Parathyroid adenoma (tissue), 2 donors: ENCODE measurements at regions not wholly inside any gene's neighbourhood (a gene's known extent, or its start where the extent isn't known, plus 50 kb on each side); places are given as distances from the start of the nearest gene placed in this dataset.

Experiments
- H2AFZ ChIP-seq: fragments of 300-600 bp; sonication (generic); one replicate; pipeline ENCODE4 v1.7.0; 2017; ENCODE audit warnings: antibody characterized with exemption, mild to moderate bottlenecking
- H3K27ac ChIP-seq: fragments of 300-600 bp; sonication (generic); one replicate; pipeline ENCODE4 v1.7.0; 2017
- H3K27me3 ChIP-seq: fragments of 300-600 bp; sonication (generic); one replicate; pipeline ENCODE4 v1.7.0; 2017; ENCODE audit warnings: low read length; ENCODE audit not compliant: control insufficient read depth, insufficient read depth
- H3K36me3 ChIP-seq: fragments of 300-600 bp; sonication (generic); one replicate; pipeline ENCODE4 v1.7.0; 2017; ENCODE audit warnings: low read length; ENCODE audit not compliant: control insufficient read depth, insufficient read depth
- H3K4me1 ChIP-seq: fragments of 300-600 bp; sonication (generic); one replicate; pipeline ENCODE4 v1.7.0; 2017; ENCODE audit warnings: control low read depth
- H3K4me2 ChIP-seq: fragments of 300-600 bp; sonication (generic); one replicate; pipeline ENCODE4 v1.7.0; 2017; ENCODE audit warnings: low read length
- H3K4me3 ChIP-seq: fragments of 300-600 bp; sonication (generic); one replicate; pipeline ENCODE4 v1.7.0; 2017; ENCODE audit warnings: low read depth, low read length
- H3K79me2 ChIP-seq: fragments of 300-600 bp; sonication (generic); one replicate; pipeline ENCODE4 v1.7.0; 2017; ENCODE audit warnings: control low read depth
- H3K9ac ChIP-seq: fragments of 300-600 bp; sonication (generic); one replicate; pipeline ENCODE4 v1.7.0; 2017; ENCODE audit warnings: mild to moderate bottlenecking
- H3K9me3 ChIP-seq: fragments of 300-600 bp; sonication (generic); one replicate; pipeline ENCODE4 v1.7.0; 2017; ENCODE audit warnings: low read length; ENCODE audit not compliant: control insufficient read depth
- TF ChIP-seq, protein P1 (sequence below): fragments of 300-600 bp; sonication (generic); IDR thresholded peaks from one replicate; pipeline ENCODE4 v1.7.0; 2017; ENCODE audit warnings: antibody characterized with exemption, mild to moderate bottlenecking
- donor health status: primary hyperparathyroidism.

DNA sequence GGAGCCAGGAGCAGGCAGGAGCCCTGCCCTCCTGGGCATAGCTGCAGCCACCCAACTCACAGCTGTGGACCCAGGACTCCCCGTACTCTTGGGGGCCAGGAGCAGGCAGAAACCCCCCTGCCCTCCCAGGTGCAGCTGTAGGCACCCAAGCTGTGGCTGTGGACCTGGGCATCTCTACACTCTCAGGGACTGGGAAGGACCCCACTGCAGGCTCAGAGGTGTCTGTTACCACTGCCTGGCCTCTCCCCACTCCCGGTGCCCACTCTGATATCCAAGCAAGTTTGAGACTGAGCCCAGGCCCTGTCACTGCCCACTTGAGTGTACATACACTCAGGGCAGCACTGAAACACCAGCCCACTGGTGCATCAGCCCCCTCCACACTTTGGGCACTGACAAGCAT, 193.5 kb upstream of the MANEA start:
- Histone ChIP-seq H3K27ac (no peak overlapping the region), H3K79me2 (no peaks in the 10 kb centered on the region), H3K27me3 (no peaks in the 10 kb centered on the region), H3K9me3 (no peaks in the 10 kb centered on the region), H3K36me3 (no peaks in the 10 kb centered on the region), H2AFZ (no peak overlapping the region), H3K4me2 (no peak overlapping the region), H3K4me1 (no peaks in the 10 kb centered on the region), H3K9ac (no peak overlapping the region), H3K4me3 (no peak overlapping the region)
- TF ChIP-seq, protein P1, sequence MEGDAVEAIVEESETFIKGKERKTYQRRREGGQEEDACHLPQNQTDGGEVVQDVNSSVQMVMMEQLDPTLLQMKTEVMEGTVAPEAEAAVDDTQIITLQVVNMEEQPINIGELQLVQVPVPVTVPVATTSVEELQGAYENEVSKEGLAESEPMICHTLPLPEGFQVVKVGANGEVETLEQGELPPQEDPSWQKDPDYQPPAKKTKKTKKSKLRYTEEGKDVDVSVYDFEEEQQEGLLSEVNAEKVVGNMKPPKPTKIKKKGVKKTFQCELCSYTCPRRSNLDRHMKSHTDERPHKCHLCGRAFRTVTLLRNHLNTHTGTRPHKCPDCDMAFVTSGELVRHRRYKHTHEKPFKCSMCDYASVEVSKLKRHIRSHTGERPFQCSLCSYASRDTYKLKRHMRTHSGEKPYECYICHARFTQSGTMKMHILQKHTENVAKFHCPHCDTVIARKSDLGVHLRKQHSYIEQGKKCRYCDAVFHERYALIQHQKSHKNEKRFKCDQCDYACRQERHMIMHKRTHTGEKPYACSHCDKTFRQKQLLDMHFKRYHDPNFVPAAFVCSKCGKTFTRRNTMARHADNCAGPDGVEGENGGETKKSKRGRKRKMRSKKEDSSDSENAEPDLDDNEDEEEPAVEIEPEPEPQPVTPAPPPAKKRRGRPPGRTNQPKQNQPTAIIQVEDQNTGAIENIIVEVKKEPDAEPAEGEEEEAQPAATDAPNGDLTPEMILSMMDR: no peak

DNA sequence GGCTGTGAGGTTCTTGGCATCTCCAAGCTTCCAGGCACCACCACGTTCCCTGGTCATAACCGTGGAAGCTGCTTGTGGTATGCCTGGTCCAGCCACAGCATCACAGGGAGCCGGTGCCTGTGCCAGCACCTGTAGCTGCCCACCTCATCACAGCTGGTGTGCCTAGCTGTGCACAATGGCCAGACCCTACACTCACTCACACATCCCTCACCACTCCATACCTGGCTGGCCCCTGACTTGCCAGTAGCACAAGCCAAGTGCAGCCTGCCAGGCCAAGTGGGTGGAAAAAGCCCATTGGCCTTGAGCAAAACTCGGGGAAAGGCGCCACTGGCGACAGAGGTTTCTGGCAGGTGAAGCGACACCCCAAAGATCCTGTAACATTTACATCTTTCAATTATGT, 192.3 kb upstream of the MANEA start:
- H3K36me3 ChIP-seq: no peaks in the 10 kb centered on the region
- no peak overlapping the region for H3K9ac ChIP-seq
- H3K9me3 ChIP-seq: no peaks in the 10 kb centered on the region
- TF ChIP-seq, protein P1: no peak
- no peaks in the 10 kb centered on the region for H3K79me2 ChIP-seq
- H3K27me3 ChIP-seq: no peaks in the 10 kb centered on the region
- H3K4me3 ChIP-seq: no peak overlapping the region
- H2AFZ ChIP-seq: no peak overlapping the region
- no peak overlapping the region for H3K4me2 ChIP-seq
- no peaks in the 10 kb centered on the region for H3K4me1 ChIP-seq
- H3K27ac ChIP-seq: no peak overlapping the region

DNA sequence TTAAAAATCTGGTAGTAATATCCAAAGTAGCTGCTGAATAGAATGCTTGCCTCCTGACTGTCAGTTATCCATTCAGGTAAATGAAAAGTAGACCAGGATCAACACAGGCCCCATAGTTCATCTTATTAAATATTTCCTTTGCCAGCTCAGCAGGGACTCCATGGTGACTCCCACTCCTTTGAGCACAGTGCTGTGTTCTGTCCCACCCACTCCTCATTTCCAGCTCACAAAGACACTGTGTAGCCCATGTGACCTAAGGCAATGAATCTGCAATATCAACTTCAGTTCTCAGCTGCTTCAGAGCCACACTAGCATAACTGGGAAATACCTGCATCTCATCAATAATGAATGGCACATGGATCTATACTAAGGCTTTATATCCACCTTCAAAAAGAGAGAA, 189.5 kb upstream of the MANEA start:
- Histone ChIP-seq H3K9me3 (no peaks in the 10 kb centered on the region), H3K27ac (no peak overlapping the region), H2AFZ (no peak overlapping the region), H3K9ac (no peak overlapping the region), H3K4me2 (no peak overlapping the region), H3K27me3 (no peaks in the 10 kb centered on the region), H3K79me2 (no peaks in the 10 kb centered on the region), H3K36me3 (no peaks in the 10 kb centered on the region), H3K4me3 (no peak overlapping the region), H3K4me1 (no peaks in the 10 kb centered on the region)
- TF ChIP-seq, protein P1: no peak

DNA sequence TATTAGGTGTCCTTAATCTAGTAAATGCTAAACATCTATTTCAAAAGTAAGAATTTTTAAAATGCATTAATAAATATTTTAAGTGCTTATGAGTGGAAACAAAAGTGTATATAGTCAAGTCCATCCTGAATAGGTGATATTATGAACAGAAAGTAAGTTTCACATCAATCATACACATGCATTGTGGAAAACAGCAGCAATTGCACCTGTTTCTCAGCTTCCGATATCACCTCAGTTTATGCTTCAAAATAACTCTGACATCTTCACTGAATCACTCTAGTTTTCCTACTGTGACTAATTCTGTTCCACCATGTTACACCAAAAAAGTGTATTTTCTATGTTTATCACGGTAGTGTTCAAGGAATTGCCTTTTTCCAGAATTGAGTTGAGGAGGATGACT, 172.6 kb upstream of the MANEA start:
- no peak overlapping the region for H3K4me2 ChIP-seq
- no peaks in the 10 kb centered on the region for H3K4me1 ChIP-seq
- H3K9ac ChIP-seq: no peak overlapping the region
- H3K79me2 ChIP-seq: no peaks in the 10 kb centered on the region
- no peak overlapping the region for H3K27ac ChIP-seq
- no peak overlapping the region for H2AFZ ChIP-seq
- H3K9me3 ChIP-seq: no peaks in the 10 kb centered on the region
- H3K36me3 ChIP-seq: no peaks in the 10 kb centered on the region
- no peak overlapping the region for H3K4me3 ChIP-seq
- no peaks in the 10 kb centered on the region for H3K27me3 ChIP-seq
- TF ChIP-seq, protein P1: no peak

DNA sequence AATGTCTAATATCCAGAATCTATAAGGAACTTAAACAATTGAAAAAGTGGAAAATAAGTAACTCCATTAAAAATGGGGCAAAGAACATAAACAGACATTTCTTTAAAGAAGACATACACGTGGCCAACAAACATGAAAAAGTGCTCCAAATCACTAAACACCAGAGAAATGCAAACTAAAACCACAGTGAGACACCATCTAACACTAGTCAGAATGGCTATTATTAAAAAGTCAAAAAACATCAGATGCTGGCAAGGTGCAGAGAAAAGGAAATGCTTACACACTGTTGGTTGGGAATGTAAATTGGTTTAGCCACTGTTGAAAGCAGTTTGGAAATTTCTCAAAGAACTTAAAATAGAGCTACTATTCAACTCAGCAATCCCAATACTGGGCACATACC, 169.2 kb upstream of the MANEA start:
- no peak overlapping the region for H2AFZ ChIP-seq
- H3K9me3 ChIP-seq: no peaks in the 10 kb centered on the region
- TF ChIP-seq, protein P1: no peak
- H3K4me1 ChIP-seq: no peaks in the 10 kb centered on the region
- H3K27me3 ChIP-seq: no peaks in the 10 kb centered on the region
- H3K9ac ChIP-seq: no peak overlapping the region
- no peak overlapping the region for H3K4me2 ChIP-seq
- no peaks in the 10 kb centered on the region for H3K36me3 ChIP-seq
- H3K79me2 ChIP-seq: no peaks in the 10 kb centered on the region
- no peak overlapping the region for H3K4me3 ChIP-seq
- H3K27ac ChIP-seq: no peak overlapping the region
